Suprapubic skin (tissue), 3 donors: ENCODE measurements at regions not wholly inside any gene's neighbourhood (a gene's known extent, or its start where the extent isn't known, plus 50 kb on each side); places are given as distances from the start of the nearest gene placed in this dataset.

Source experiments
- CTCF ChIP-seq, 2 donors: fragments of 200-600 bp in 1 of 2; fragments of 450-650 bp in 1 of 2; sonication (generic) in 1 of 2; IDR thresholded peaks; one replicate each; pipeline ENCODE4 v1.5.1; 2016 to 2019; ENCODE audit warnings: antibody characterized with exemption in 2 of 2, mild to moderate bottlenecking in 1 of 2, moderate library complexity in 1 of 2
- POLR2A ChIP-seq, 2 donors: fragments of 450-650 bp; IDR thresholded peaks; one replicate each; pipeline ENCODE4 v1.6.1; 2017; ENCODE audit warnings: antibody characterized with exemption in 2 of 2, mild to moderate bottlenecking in 2 of 2, moderate library complexity in 2 of 2

- no peak for TF ChIP-seq CTCF (IDR thresholded peaks at IDR 0.05)
- TF ChIP-seq POLR2A (IDR thresholded peaks at IDR 0.05), result no peak
Measured at GRCh38 chr5:143554918-143555477, 151.5 kb upstream of the NR3C1 start.
